Astrocyte (in vitro differentiated cells and primary cell): ENCODE measurements at regions not wholly inside any gene's neighbourhood (a gene's known extent, or its start where the extent isn't known, plus 50 kb on each side); places are given as distances from the start of the nearest gene placed in this dataset.

ENCODE experiments used
- DNase-seq: peaks from one replicate; pipeline ENCODE4 v3.0.0-alpha.2; 2010; ENCODE audit warnings: low read depth
- FAIRE-seq: peaks from 2 replicates; lab custom pipeline; 2011; peaks lifted over from hg19 to GRCh38; lab: Jason Lieb, UNC
- H2AFZ ChIP-seq: 2 replicates; pipeline ENCODE4 v1.6.0; 2012; ENCODE audit warnings: low read depth, low read length, inconsistent platforms
- H3K27ac ChIP-seq: 2 replicates; pipeline ENCODE4 v1.5.1; 2011; ENCODE audit warnings: low read depth, low read length, inconsistent platforms
- H3K27me3 ChIP-seq: 2 replicates; pipeline ENCODE4 v1.6.0; 2011; ENCODE audit warnings: low read length, inconsistent platforms; ENCODE audit not compliant: insufficient read depth
- H3K36me3 ChIP-seq: 2 replicates; pipeline ENCODE4 v1.5.1; 2011; ENCODE audit warnings: low read length, inconsistent platforms; ENCODE audit not compliant: insufficient read depth
- H3K4me1 ChIP-seq: 2 replicates; pipeline ENCODE4 v1.5.1; 2011; ENCODE audit warnings: low read length, inconsistent platforms; ENCODE audit not compliant: insufficient read depth
- H3K4me2 ChIP-seq: 2 replicates; pipeline ENCODE4 v1.6.0; 2012; ENCODE audit warnings: low read length, inconsistent platforms
- H3K4me3 ChIP-seq: 2 replicates; pipeline ENCODE4 v1.5.1; 2011; ENCODE audit warnings: low read depth, mild to moderate bottlenecking, low read length, inconsistent platforms; ENCODE audit not compliant: insufficient read depth
- H3K79me2 ChIP-seq: 2 replicates; pipeline ENCODE4 v1.6.0; 2012; ENCODE audit warnings: mild to moderate bottlenecking, low read length, inconsistent platforms; ENCODE audit not compliant: insufficient read depth
- H3K9ac ChIP-seq: 2 replicates; pipeline ENCODE4 v1.6.0; 2012; ENCODE audit warnings: mild to moderate bottlenecking, low read length, inconsistent platforms
- H3K9me3 ChIP-seq: 2 replicates; pipeline ENCODE4 v1.5.1; 2012; ENCODE audit warnings: low read depth, mild to moderate bottlenecking, low read length, inconsistent platforms; ENCODE audit not compliant: insufficient read depth
- H4K20me1 ChIP-seq: 2 replicates; pipeline ENCODE4 v1.6.0; 2012; ENCODE audit warnings: low read length, inconsistent platforms; ENCODE audit not compliant: insufficient read depth
- H3K27ac Mint-ChIP-seq: one replicate; pipeline ENCODE4 v1.8.0; 2021; ENCODE audit warnings: mild to moderate bottlenecking, mixed read lengths; ENCODE audit not compliant: unreplicated experiment
- H3K27me3 Mint-ChIP-seq: one replicate; pipeline ENCODE4 v1.8.0; 2021; ENCODE audit warnings: low read depth, mixed read lengths; ENCODE audit not compliant: unreplicated experiment
- H3K36me3 Mint-ChIP-seq: one replicate; pipeline ENCODE4 v1.8.0; 2021; ENCODE audit warnings: low read depth, mixed read lengths; ENCODE audit not compliant: unreplicated experiment
- H3K4me1 Mint-ChIP-seq: one replicate; pipeline ENCODE4 v1.8.0; 2021; ENCODE audit warnings: low read depth, mixed read lengths; ENCODE audit not compliant: unreplicated experiment
- H3K4me3 Mint-ChIP-seq: one replicate; pipeline ENCODE4 v1.8.0; 2021; ENCODE audit warnings: mild to moderate bottlenecking, moderate library complexity, mixed read lengths; ENCODE audit not compliant: unreplicated experiment
- H3K9me3 Mint-ChIP-seq: one replicate; pipeline ENCODE4 v1.8.0; 2021; ENCODE audit warnings: mild to moderate bottlenecking, mixed read lengths; ENCODE audit not compliant: unreplicated experiment
- CTCF ChIP-seq: IDR thresholded peaks from 2 replicates; pipeline ENCODE4 v1.5.1; 2011; ENCODE audit warnings: low read depth, mild to moderate bottlenecking, inconsistent platforms, low read length, moderate library complexity; ENCODE audit not compliant: insufficient read depth
- EZH2 ChIP-seq: IDR thresholded peaks from 2 replicates; pipeline ENCODE4 v1.6.1; 2012; ENCODE audit warnings: mild to moderate bottlenecking, low read length, inconsistent platforms; ENCODE audit not compliant: insufficient read depth

- no peak overlapping the region for H3K9ac ChIP-seq
- H3K4me1 Mint-ChIP-seq = peaks cover 11% of the 10 kb centered on the region
- H4K20me1 ChIP-seq = no peaks in the 10 kb centered on the region
- H3K9me3 ChIP-seq = peaks cover 2% of the 10 kb centered on the region
- FAIRE-seq (no peak), DNase-seq (no peak)
- peaks cover 7% of the 10 kb centered on the region for H3K27me3 Mint-ChIP-seq
- no peak overlapping the region for H3K4me3 Mint-ChIP-seq
- H3K27ac ChIP-seq = no peak overlapping the region
- H3K36me3 Mint-ChIP-seq = no peaks in the 10 kb centered on the region
- TF ChIP-seq CTCF = no peak
- TF ChIP-seq EZH2 = no peak
- no peak overlapping the region for H3K4me2 ChIP-seq
- no peak overlapping the region for H3K4me3 ChIP-seq
- H2AFZ ChIP-seq = no peak overlapping the region
- no peak overlapping the region for H3K27ac Mint-ChIP-seq
- H3K27me3 ChIP-seq = no peaks in the 10 kb centered on the region
- H3K79me2 ChIP-seq = no peaks in the 10 kb centered on the region
- peaks cover 2% of the 10 kb centered on the region for H3K9me3 Mint-ChIP-seq
- no peaks in the 10 kb centered on the region for H3K36me3 ChIP-seq
- no peaks in the 10 kb centered on the region for H3K4me1 ChIP-seq
These were observed 179.8 kb downstream of the FOXD2 start for GRCh38 chr1:47617381-47618221.

- Mint-ChIP-seq H3K4me1 (peaks cover 11% of the 10 kb centered on the region), H3K27me3 (peaks cover 9% of the 10 kb centered on the region), H3K4me3 (no peak overlapping the region), H3K36me3 (no peaks in the 10 kb centered on the region), H3K9me3 (peaks cover 2% of the 10 kb centered on the region), H3K27ac (no peak overlapping the region)
- Histone ChIP-seq H3K9me3 (peaks cover 2% of the 10 kb centered on the region), H3K79me2 (no peaks in the 10 kb centered on the region), H3K27ac (no peak overlapping the region), H4K20me1 (no peaks in the 10 kb centered on the region), H3K4me3 (no peak overlapping the region), H3K4me1 (no peaks in the 10 kb centered on the region), H3K27me3 (no peaks in the 10 kb centered on the region), H2AFZ (no peak overlapping the region), H3K4me2 (no peak overlapping the region), H3K9ac (no peak overlapping the region), H3K36me3 (no peaks in the 10 kb centered on the region)
- DNase-seq (no peak), FAIRE-seq (no peak)
- no peak for TF ChIP-seq EZH2
- no peak for TF ChIP-seq CTCF
These were observed 180.4 kb downstream of the FOXD2 start for GRCh38 chr1:47618222-47618720.

- Mint-ChIP-seq H3K9me3 (peaks cover 2% of the 10 kb centered on the region), H3K27ac (no peak overlapping the region), H3K4me3 (no peak overlapping the region), H3K27me3 (peaks cover 13% of the 10 kb centered on the region), H3K36me3 (no peaks in the 10 kb centered on the region), H3K4me1 (peaks cover 11% of the 10 kb centered on the region)
- Histone ChIP-seq H4K20me1 (no peaks in the 10 kb centered on the region), H3K79me2 (no peaks in the 10 kb centered on the region), H3K4me1 (no peaks in the 10 kb centered on the region), H3K36me3 (no peaks in the 10 kb centered on the region), H3K27ac (no peak overlapping the region), H3K9me3 (peaks cover 2% of the 10 kb centered on the region), H3K9ac (no peak overlapping the region), H3K4me3 (no peak overlapping the region), H3K27me3 (no peaks in the 10 kb centered on the region), H2AFZ (no peak overlapping the region), H3K4me2 (no peak overlapping the region)
- FAIRE-seq (no peak), DNase-seq (no peak)
- TF ChIP-seq CTCF = no peak
- no peak for TF ChIP-seq EZH2
These were observed 181.0 kb downstream of the FOXD2 start for GRCh38 chr1:47618830-47619229.
